Common myeloid progenitor, CD34-positive (primary cell): ENCODE measurements at regions not wholly inside any gene's neighbourhood (a gene's known extent, or its start where the extent isn't known, plus 50 kb on each side); places are given as distances from the start of the nearest gene placed in this dataset.

ENCODE experiments used
- CTCF ChIA-PET: fragments of 350-600 bp; sonication (Branson Sonifier 250); formaldehyde crosslinking; loops from one replicate; lab custom pipeline; 2021; ENCODE audit warnings: antibody characterized with exemption; lab: Charles Lee
- POLR2A ChIA-PET: fragments of 350-600 bp; sonication (Branson Sonifier 250); formaldehyde crosslinking; loops from one replicate; lab custom pipeline; 2021; ENCODE audit warnings: antibody characterized with exemption; lab: Charles Lee
- DNase-seq, 3 donors: peaks; one replicate each; pipeline versions ENCODE4 v3.0.0 to v3.0.0-alpha.2; 2013
- H3K27ac ChIP-seq, 2 experiments: 1 replicate in 1 of 2; 2 replicates in 1 of 2; pipeline ENCODE4 v1.7.0; 2013; ENCODE audit warnings: inconsistent platforms in 2 of 2, low read length in 2 of 2, mild to moderate bottlenecking in 2 of 2, low read depth in 1 of 2, moderate library complexity in 1 of 2; ENCODE audit not compliant: severe bottlenecking in 2 of 2, insufficient read depth in 1 of 2, poor library complexity in 1 of 2
- H3K27me3 ChIP-seq, 5 experiments: replicated peaks in 2 of 5; 1 replicate in 3 of 5; 2 replicates in 2 of 5; pipeline versions ENCODE4 v1.6.1 to v1.7.0; 2013; ENCODE audit warnings: low read length in 4 of 5, mild to moderate bottlenecking in 2 of 5, moderate library complexity in 2 of 5, inconsistent platforms in 1 of 5; ENCODE audit not compliant: insufficient read depth in 5 of 5, control insufficient read depth in 4 of 5
- H3K36me3 ChIP-seq, 4 experiments: 1 replicate in 2 of 4; 2 replicates in 2 of 4; pipeline versions ENCODE4 v1.6.1 to v1.7.0; 2013; ENCODE audit warnings: low read length in 3 of 4, control low read depth in 1 of 4, mild to moderate bottlenecking in 1 of 4; ENCODE audit not compliant: control insufficient read depth in 4 of 4, insufficient read depth in 4 of 4
- H3K4me1 ChIP-seq, 4 experiments: 1 replicate in 3 of 4; 2 replicates in 1 of 4; pipeline versions ENCODE4 v1.6.1 to v1.7.1; 2013; ENCODE audit warnings: low read length in 3 of 4, mild to moderate bottlenecking in 3 of 4, control low read depth in 1 of 4, inconsistent platforms in 1 of 4, moderate library complexity in 1 of 4; ENCODE audit not compliant: control insufficient read depth in 4 of 4, insufficient read depth in 4 of 4; ENCODE audit errors: control extremely low read depth in 1 of 4
- H3K4me3 ChIP-seq, 7 experiments: 1 replicate in 4 of 7; 2 replicates in 3 of 7; pipeline versions ENCODE4 v1.5.1 to v1.7.0; 2013; ENCODE audit warnings: mild to moderate bottlenecking in 7 of 7, low read length in 6 of 7, moderate library complexity in 6 of 7, inconsistent platforms in 2 of 7, low read depth in 2 of 7, control low read depth in 1 of 7; ENCODE audit not compliant: insufficient read depth in 4 of 7, control insufficient read depth in 1 of 7; ENCODE audit errors: extremely low read depth in 1 of 7
- H3K9me3 ChIP-seq, 5 experiments: 1 replicate in 4 of 5; 2 replicates in 1 of 5; pipeline versions ENCODE4 v1.6.1 to v1.7.1; 2013; ENCODE audit warnings: low read length in 4 of 5, mild to moderate bottlenecking in 2 of 5, inconsistent platforms in 1 of 5, low read depth in 1 of 5, moderate library complexity in 1 of 5; ENCODE audit not compliant: control insufficient read depth in 4 of 5, insufficient read depth in 2 of 5; ENCODE audit errors: control extremely low read depth in 1 of 5
- WGBS: methylation state at CpG from one replicate; pipeline ENCODE4 v1.1.5; 2013; ENCODE audit not compliant: insufficient coverage; 5-methylcytosine and 5-hydroxymethylcytosine counted together

GRCh38 chr6:164477101-164477500 lies 832.3 kb downstream of the C6orf118 start:
- H3K9me3 ChIP-seq = peaks cover 0 to 1% (median 0%) of the 10 kb centered on the region in 5 experiments
- H3K4me3 ChIP-seq = no peak overlapping the region
- no peak overlapping the region for H3K27ac ChIP-seq
- WGBS = no CpG with 5 or more reads among the region's 1 CpG
- no peaks in the 10 kb centered on the region for H3K4me1 ChIP-seq
- DNase-seq = no peak
- ChIA-PET POLR2A (no interaction called here), CTCF (no interaction called here)
- H3K36me3 ChIP-seq = no peaks in the 10 kb centered on the region
- H3K27me3 ChIP-seq = no peaks in the 10 kb centered on the region

GRCh38 chr6:164469276-164469949 lies 840.0 kb downstream of the C6orf118 start:
- H3K4me1 ChIP-seq = no peaks in the 10 kb centered on the region
- no peaks in the 10 kb centered on the region for H3K9me3 ChIP-seq
- H3K36me3 ChIP-seq = no peaks in the 10 kb centered on the region
- H3K4me3 ChIP-seq = no peak overlapping the region
- H3K27me3 ChIP-seq = no peaks in the 10 kb centered on the region
- POLR2A ChIA-PET = no interaction called here
- no peak for DNase-seq
- CTCF ChIA-PET = interaction anchor here (0.6 kb wide), 1 partner anchor 33 kb away, joined by 4 read pairs; no protein-coding TSS in a partner anchor
- no peak overlapping the region for H3K27ac ChIP-seq
- 92% methylated on average over 7 of the region's 9 CpGs for WGBS

DNA sequence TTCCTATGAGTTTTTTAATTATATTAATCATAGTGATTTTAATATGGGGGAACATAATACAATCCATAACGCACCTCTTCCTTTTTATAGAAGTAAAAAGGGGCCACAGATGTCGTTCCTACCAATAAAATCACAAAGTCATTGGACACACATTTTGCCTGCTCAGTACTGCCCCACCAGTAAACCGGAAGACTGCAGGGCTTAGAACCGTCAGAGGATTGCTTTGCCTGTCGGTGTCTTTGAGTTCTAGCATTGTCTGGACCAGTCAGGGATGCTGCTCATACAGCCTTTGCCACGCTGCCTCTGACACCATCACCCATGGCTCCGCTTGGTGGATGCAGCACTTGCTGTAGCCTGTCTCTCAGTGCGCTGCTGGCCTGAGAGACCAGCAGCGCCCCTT lies 853.6 kb downstream of the C6orf118 start:
- Histone ChIP-seq H3K9me3 (no peaks in the 10 kb centered on the region), H3K4me3 (no peak overlapping the region), H3K4me1 (no peaks in the 10 kb centered on the region), H3K36me3 (no peaks in the 10 kb centered on the region), H3K27ac (no peak overlapping the region), H3K27me3 (no peaks in the 10 kb centered on the region)
- POLR2A ChIA-PET = no interaction called here
- CTCF ChIA-PET = no interaction called here
- DNase-seq = no peak
- WGBS = 98% methylated on average over 8 of the region's 9 CpGs

GRCh38 chr6:164453835-164454234 lies 855.6 kb downstream of the C6orf118 start:
- POLR2A ChIA-PET = no interaction called here
- Histone ChIP-seq H3K4me3 (no peak overlapping the region), H3K9me3 (no peaks in the 10 kb centered on the region), H3K27ac (no peak overlapping the region), H3K27me3 (no peaks in the 10 kb centered on the region), H3K36me3 (no peaks in the 10 kb centered on the region), H3K4me1 (no peaks in the 10 kb centered on the region)
- 100% methylated on average over 1 of the region's 3 CpGs for WGBS
- DNase-seq = no peak
- CTCF ChIA-PET = no interaction called here

GRCh38 chr6:164442572-164442971 lies 866.8 kb downstream of the C6orf118 start:
- H3K27ac ChIP-seq = no peak overlapping the region
- DNase-seq = no peak
- no peaks in the 10 kb centered on the region for H3K4me1 ChIP-seq
- CTCF ChIA-PET = no interaction called here
- 100% methylated on average over 1 of the region's 2 CpGs for WGBS
- H3K36me3 ChIP-seq = no peaks in the 10 kb centered on the region
- POLR2A ChIA-PET = no interaction called here
- no peaks in the 10 kb centered on the region for H3K27me3 ChIP-seq
- no peak overlapping the region for H3K4me3 ChIP-seq
- H3K9me3 ChIP-seq = no peaks in the 10 kb centered on the region

DNA sequence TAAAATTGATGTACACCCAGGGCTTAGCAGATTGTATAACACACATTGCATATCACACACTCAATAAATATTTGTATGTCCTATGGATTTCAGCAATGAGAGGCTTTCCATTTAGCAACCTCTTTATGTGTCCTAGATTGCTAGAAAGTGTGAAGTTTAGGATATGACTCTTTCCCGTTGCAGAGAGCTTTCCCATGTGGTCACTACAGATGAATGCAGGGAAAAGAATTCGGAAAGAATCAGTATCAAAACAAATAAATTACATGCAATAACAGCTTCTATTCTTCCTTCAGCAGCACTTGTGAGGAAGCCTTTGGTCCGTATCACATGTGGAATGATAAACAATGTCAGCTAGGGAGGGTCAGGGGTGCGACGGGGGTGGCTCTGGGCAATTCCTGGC lies 870.1 kb downstream of the C6orf118 start:
- Histone ChIP-seq H3K9me3 (no peaks in the 10 kb centered on the region), H3K4me1 (no peaks in the 10 kb centered on the region), H3K4me3 (no peak overlapping the region), H3K27ac (no peak overlapping the region), H3K36me3 (no peaks in the 10 kb centered on the region), H3K27me3 (no peaks in the 10 kb centered on the region)
- 80% methylated on average over 1 of the region's 5 CpGs for WGBS
- no peak for DNase-seq
- POLR2A ChIA-PET = interaction anchor here (0.6 kb wide), 1 partner anchor 164 kb away, joined by 3 read pairs; no protein-coding TSS in a partner anchor
- CTCF ChIA-PET = no interaction called here

DNA sequence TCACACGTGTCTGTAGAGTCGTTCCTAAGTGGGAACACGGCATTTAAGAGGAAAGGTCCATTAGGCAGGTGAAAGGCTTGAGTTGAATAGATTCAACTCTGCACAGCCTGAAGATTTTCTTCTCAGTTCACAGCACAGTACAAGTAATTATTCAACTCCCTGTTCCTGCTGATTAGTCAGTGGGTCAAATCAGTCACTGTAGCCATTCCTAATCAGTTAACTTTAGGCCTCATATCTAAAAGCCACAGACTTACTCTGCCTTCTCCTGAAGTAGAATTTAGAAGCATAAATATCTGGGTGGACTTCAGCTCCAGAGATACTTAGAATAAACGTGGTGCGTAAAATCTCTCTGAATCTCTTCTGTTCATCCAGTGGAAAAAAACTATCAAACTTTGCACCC lies 872.4 kb downstream of the C6orf118 start:
- 95% methylated on average over 5 of the region's 5 CpGs for WGBS
- CTCF ChIA-PET = no interaction called here

More for the DNA sequence above, 872.4 kb downstream of the C6orf118 start:
- Histone ChIP-seq H3K27ac (no peak overlapping the region), H3K36me3 (no peaks in the 10 kb centered on the region), H3K4me1 (no peaks in the 10 kb centered on the region), H3K27me3 (no peaks in the 10 kb centered on the region), H3K4me3 (no peak overlapping the region), H3K9me3 (no peaks in the 10 kb centered on the region)
- DNase-seq = no peak
- POLR2A ChIA-PET = no interaction called here
